ENCODE measurements at regions not wholly inside any gene's neighbourhood (a gene's known extent, or its start where the extent isn't known, plus 50 kb on each side); places are given as distances from the start of the nearest gene placed in this dataset.
"Not testable (repeated sequence)": the region's sequence is repeated elsewhere in the genome, so short reads cannot be mapped to it uniquely, and the experiment has no call there.

DNA sequence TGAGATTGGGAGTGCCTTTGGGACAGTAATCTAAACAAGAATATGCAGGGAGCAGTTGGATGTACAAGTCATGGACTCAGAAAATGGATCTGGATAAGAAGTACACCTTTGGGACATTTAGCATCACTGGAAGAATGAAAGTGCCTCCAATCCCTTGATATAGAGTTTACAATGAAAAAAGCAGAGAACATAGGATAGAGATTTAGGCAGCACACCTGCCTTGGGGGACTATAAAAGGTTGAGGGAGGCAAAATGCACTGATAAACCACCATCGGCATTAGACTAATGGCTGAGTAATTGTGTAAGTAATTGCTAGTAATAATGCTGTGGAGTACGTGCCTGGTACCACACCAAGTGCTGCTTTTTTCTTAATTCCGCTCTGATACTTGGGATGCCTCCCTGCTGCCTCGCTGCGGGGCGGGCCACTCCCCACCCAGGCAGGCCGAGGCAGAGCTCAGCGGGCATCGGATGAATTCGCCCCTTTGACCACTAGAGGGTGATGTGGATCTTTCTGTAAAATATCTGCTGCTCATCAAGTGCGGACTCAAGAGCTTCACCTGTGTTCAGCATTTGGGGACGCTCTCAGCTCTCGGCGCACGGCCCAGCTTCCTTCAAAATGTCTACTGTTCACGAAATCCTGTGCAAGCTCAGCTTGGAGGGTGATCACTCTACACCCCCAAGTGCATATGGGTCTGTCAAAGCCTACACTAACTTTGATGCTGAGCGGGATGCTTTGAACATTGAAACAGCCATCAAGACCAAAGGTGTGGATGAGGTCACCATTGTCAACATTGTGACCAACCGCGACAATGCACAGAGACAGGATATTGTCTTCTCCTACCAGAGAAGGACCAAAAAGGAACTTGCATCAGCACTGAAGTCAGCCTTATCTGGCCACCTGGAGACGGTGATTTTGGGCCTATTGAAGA is 99.9 kb downstream of the ANKRD18B start:
- peak; percentile 49 to 70 for DNase-seq (ENCODE audit: low read depth in 2 of 2)

DNA sequence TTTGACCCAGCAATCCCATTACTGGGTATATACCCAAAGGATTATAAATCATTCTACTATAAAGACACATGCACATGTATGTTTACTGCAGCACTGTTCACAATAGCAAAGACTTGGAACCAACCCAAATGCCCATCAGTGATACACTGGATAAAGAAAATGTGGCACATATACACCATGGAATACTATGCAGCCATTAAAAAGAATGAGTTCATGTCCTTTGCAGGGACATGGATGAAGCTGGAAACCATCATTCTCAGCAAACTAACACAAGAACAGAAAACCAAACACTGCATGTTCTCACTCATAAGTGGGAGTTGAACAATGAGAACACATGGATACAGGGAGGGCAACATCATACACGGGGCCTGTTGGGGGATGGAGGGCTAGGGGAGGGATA is 104.3 kb downstream of the ANKRD18B start:
- DNase-seq (ENCODE audit: low read depth in 2 of 2), result not testable (repeated sequence)

DNA sequence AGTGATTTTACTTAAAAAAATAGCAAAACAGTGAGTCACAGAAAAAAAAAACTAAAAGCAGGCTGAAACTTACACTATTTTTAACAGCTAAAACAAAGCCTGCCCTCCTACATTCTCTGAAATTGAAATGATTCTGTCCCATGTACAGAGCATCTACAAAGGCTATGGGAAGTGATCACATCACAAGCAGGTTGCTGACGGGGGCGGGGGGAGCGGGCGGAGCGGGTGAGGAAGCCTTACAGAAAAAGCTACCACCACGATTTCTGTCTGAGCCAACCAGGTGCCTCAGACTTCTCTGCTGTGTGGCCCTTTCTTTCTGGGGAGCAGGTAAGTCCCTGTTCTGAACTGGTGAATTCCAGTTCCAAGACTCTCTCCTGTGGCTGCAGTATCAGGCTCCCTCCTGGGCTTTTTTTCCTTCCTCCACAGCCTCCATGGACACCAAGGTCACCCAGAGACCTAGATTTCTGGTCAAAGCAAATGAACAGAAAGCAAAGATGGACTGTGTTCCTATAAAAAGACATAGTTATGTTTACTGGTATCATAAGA is 104.9 kb downstream of the ANKRD18B start:
- DNase-seq (ENCODE audit: low read depth in 2 of 2), result no peak

DNA sequence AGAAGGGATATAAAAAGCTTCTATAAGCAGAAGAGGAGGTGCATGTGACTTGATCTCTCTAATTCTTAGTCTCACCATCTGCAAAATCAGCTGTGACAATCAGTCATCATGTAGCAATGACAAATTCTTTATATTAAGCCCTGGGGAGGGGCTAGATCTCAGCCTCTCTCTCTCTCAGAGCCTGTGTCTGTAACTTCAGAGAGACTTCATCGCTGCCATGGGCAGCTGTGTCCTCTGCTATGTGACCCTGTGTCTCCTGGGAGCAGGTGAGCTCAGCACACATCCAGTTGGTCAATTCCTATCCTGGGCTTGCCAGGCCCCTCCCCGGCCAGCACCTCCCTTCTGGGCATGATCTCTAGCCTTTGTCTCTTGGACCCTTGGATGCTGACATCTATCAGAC is 109.6 kb downstream of the ANKRD18B start:
- no peak for DNase-seq (ENCODE audit: low read depth in 2 of 2)

DNA sequence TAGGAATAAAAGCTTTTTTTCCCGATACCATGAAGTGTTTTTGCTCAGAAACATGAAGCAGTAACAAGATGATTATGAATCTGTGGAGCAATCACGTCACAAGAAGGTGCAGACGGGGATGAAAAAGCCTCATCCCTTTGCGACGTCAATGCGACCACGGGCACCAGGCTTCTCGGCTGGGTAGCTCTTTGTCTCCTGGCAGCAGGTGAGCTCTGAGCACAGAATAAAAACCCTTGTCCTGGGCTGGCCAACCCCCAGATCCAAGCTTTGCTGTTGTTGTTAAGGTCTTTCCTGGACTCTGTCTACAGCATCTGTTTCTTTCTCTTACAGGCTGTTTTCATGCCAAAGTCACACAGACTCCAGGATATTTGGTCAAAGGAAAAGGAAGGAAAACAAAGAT is 113.8 kb downstream of the ANKRD18B start:
- no peak for DNase-seq (ENCODE audit: low read depth in 2 of 2)

DNA sequence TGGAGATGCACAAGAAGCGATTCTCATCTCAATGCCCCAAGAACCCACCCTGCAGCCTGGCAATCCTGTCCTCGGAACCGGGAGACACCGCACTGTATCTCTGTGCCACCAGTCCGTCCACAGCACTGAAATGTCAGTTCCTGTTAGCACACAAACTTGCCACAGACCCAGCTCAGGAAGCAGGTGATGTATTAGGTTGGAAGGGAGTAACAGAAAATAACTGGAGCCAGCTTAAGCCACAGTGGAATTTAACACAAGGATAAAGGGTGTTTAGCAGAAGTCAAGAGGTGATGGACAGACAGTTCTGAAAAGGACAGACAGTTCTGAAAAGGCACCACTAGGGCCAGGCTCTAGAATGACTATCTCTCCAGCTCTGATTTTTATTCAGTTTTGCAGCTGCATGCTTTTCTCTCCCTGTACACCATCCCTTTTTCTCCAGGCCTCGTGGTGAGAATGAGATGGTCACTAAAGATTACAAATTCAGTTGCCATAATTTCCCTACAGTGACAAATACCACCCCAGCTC is 114.4 kb downstream of the ANKRD18B start:
- DNase-seq (ENCODE audit: low read depth in 2 of 2), result no peak

DNA sequence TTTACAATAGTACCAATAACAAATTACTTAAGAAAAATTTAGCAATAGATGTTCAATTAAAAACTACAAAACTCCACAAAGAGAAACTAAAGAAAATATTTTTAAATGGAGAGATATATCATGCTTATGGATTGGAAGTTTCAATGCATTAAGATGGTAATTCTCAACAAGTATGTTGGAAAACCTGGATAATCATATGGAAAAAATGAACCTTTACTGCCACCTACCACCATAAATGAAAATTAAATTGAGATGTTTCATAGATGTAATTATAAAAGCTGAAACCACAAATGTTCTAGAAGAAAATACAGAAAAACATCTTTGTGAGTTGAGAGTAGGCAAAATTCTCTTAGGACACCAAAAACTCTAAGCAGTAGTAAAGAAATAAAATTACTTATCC is 121.7 kb downstream of the ANKRD18B start:
- DNase-seq (ENCODE audit: low read depth in 2 of 2), result no peak

DNA sequence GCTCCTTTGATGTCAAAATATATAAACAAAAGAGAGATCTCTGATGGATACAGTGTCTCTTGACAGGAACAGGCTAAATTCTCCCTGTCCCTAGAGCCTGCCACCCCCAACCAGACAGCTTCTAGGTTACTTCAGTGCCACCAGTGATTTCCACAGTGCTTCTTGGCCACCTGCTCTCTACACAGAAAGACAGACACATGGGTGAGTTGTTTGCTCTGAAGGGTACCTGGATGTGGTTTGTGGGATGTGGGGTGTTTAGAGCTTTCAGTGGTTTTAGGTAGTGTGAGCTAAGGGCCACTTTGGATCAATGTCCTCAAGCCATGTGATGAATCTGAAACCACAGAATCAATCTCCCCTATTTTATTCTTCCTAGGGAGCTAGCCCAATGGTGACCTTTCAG is 125.4 kb downstream of the ANKRD18B start:
- no peak for DNase-seq (ENCODE audit: low read depth in 2 of 2)

DNA sequence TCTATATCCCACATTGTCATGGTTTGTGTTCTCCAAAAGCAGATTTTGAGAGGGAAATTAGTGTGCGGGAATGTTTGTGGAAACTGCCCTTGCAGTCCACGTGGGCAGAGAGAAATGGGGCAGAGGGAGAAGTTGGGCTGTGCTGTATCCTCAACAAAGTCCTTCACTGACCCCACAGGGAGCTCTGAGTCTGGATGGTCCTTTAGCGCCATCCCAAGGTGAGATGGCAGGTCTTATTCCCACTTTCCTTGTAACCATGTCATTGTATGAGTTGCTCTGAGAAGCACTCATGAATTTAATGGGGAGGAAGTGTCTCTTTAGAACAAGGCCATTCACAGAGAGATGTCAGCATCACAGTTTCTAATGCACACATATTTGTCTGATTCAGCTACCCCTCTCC is 127.1 kb downstream of the ANKRD18B start:
- no peak for DNase-seq (ENCODE audit: low read depth in 2 of 2)

DNA sequence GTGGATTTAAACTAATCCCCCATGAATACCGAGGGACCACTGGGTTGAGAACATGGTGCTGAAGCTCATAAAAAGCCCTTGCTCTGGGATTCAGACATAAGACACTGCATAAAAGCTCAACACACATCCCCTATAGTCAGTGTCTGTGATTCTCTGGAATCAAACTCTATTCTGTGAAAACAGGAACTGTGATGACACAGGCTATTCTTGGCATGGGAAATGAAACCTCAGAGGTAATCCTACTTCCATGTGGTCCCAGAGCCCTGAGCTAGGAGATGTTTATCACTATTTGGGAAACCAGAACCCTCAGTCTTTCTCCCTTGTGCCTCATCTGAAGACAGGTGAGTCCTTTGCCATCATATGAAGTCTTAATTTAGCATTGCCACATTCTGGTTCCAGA is 135.4 kb upstream of the PRSS3 start:
- no peak for DNase-seq (ENCODE audit: low read depth in 2 of 2)

DNA sequence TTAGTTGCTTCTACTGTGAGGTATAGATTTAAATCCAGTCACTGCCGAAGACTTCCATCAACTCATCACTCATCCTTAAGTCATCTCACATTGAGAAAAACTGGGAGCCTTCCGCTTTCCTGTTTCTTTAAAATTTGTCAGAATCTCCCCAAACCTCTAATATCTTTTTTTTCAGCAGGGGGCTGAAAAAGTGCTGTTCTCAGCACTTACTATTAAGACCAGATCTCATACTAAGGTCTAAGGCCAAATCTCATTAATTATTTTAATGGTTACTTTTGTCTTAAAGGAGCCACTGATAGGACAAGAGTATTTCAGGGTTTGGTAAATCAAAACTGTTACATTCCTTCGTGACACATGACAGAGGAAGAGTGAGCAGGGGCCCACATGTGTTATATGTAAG is 134.6 kb upstream of the PRSS3 start:
- DNase-seq (ENCODE audit: low read depth in 2 of 2), result no peak

DNA sequence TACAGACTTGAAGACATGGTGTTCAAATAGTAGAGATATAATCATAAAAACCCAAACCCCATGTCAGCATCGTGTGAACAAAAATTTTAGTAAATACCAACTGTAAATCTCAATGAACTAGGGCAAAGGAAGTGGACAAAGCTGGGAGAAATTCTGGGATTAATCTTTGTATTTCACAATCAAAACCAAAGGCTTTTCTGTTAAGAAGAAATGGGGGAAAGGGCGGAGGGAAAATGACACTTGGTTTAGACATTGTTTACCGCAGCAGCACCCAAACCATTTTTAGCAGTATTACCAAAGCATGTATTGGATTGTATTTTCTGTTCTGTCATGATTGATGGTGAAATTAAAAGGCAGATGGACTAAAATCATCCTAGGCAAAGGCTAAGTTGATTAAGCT is 134.2 kb upstream of the PRSS3 start:
- DNase-seq (ENCODE audit: low read depth in 2 of 2), result no peak

DNA sequence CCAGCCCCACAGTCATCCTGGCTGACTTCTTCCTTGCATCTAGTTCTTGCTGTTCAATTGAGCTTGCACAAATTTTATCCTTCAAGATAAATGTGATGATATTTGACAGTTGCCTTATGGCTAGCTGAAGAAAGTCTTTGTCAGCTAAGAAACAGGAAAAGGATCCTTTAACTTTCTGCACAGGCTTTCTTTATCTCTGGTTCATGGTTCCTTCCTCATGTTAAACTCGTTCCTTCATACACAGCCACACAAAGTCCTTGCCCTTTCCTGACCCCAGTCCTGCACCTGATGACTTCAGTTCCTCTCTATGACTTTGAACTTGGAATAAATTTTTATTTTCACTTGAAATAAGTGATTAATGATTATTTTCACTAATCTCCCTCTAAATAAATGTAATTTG is 132.5 kb upstream of the PRSS3 start:
- DNase-seq (ENCODE audit: low read depth in 2 of 2), result no peak

DNA sequence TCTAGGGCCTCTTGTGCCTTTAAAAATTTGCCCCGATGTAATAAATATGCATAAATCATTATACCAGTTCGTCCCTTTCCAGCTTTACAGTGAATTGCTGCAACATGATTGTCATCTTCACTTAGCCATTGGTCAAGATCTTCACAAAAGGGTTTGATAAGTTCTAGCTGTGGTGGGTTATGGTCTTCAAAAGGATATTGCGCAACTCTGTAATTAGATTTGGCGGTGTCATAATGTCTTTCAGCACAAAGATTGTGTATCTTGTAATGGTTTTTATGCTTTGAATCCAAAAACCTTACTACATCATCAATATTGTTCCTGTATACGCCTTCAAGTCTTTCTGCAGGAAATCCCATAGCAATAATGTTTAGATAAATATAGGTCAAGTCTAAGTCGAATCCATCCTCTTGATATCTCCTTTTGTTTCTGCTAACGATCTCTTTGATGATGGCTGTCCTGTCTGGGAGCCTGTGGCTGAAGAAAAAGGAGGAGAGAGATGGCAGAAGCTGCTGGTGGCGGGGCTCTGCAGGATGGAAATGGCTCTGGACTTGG is 119.1 kb upstream of the PRSS3 start:
- not testable (repeated sequence) for DNase-seq (ENCODE audit: low read depth in 2 of 2)

DNA sequence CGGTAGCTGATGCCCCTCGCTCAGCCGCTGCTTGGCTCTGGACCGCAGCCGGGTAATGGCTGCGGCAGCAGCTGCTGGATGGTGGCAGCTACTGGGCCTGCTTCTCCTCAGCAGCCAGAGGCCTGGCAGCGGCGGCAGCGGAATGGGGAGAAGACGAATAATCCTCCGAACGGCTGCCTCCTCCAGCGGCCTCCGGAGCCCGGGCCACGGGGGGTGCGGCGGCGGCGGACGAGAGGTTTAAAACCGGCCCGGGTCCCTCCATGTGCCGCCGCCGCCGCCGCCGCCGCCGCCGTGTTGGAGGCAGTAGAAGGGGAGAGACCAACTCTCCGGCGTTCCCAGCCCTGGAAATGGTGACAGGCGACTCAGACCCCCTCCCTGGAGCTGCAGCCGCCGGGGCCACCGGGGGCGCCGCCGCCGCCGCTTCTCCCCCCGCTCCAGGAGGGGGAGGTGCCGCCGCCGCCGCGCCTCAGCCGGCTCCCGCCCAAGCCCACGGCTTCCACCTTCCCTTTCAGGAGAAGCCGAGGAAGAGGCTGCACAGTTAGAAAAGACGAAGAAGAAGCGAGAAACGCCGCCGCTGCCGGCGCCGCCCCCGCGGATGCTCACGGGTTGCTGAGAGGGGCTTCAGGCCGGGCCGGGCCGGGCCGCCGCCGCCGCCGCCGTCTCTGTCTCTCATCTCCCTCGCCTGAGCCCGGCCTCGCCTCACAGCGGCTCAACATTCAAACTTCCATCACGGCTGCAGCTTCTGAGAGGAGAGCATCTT is 118.4 kb upstream of the PRSS3 start:
- peak in 1 of 2 donors; percentile 18 for DNase-seq (ENCODE audit: low read depth in 2 of 2)

DNA sequence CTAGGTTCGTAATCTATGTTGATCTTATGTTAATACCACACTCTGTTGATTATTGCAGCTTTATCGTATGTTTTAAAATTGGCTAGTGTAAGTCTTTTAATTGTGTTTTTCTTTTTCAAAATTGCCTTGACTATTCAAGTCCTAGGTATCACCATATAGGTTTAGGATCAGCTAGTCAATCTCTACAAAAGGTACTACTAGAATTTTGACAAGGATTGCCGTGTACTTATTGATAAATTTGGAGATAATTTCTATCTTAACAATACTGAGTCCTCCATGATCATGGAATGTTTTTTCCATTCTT is 117.9 kb upstream of the PRSS3 start:
- DNase-seq (ENCODE audit: low read depth in 2 of 2), result no peak

DNA sequence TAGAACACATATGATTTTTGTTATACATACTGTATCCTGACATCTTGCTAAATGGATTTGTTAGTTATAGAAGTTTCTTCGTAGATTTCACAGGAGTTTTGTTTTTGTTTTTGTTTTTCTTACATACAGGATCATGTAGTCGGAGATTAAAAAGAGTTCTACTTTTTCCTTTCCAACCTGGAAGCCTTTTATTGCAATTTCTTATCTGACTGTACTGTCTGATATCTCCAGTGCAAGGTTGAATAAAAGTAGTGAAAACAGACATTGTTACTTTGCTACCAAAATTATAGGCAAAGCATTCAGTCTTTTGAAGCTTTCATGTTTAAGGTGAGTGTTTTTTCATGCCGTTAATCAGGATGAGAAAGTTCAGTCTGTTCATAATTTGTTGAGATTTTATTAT is 117.4 kb upstream of the PRSS3 start:
- DNase-seq (ENCODE audit: low read depth in 2 of 2), result no peak

DNA sequence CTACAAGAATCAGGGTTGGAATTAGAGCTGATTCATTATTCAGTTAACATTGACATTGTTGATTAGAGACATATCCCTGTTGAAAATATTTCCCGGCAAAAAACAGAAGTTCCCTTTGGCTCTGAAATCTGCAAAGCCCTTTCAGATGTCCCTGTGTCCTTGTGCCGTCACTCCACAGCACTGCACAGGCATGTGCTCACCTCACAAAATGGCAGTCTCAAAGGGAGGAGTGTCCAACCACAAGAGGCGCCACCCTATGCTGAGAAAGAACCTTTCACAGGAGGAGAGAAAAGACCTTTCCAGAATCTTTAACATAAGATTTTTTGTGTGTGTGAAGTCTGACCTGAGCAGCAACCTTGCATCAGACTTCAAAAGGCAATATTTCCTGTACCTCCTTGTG is 112.8 kb upstream of the PRSS3 start:
- no peak for DNase-seq (ENCODE audit: low read depth in 2 of 2)

DNA sequence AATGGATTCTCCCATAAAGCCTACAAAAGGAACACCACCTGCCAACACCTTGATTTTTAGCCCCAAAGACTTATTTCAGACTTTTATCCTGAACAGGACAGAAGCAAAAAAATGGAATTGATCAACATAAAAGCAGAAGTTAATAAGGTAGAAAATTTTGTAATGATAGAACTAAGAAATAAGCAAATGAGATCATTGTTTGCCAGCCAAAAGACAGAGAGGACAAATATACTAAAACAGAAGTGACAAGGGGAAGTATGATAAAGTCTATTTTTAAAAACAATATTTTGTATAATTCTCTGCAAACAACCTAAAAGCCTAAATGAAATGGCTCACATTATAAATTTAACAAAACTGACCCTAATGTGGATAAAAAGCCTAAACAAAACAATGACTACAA is 110.5 kb upstream of the PRSS3 start:
- DNase-seq (ENCODE audit: low read depth in 2 of 2), result no peak

DNA sequence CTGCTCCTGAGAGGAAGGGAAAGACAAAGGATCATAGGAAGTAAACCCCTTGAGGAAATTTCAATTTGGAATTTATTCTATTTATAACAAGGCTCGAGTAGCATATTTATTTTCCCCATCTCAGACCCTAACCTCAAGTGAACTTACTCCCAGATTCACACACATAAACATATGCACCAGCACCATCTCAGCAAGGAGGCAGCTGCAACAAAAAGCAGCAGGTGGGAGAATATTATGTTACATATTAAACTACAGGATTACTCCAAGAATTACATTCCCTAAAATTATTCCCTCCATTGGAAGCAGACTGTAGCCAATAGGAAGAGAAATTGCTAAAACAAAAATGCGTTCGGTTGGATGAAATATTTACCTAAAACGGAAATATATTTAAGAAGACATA is 108.4 kb upstream of the PRSS3 start:
- DNase-seq (ENCODE audit: low read depth in 2 of 2), result no peak

DNA sequence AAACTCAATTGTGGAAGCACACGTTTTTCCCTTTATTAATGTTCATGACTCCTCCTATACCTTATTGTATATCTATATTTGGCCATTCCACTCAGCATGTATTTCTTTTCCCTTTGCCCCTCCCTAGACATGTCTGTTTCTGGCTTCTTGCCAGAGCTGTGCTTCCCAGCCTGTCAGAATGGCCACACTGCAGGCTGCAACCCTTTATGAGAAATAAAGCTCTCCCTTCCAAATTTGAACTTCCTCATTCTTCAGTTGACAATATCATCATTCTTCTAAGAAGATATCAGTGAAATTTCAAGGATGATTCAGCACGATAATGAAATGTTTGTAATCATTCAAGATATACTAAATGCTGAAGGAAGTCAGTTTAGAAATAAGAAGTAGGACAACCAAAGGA is 107.6 kb upstream of the PRSS3 start:
- DNase-seq (ENCODE audit: low read depth in 2 of 2), result no peak
